ENCODE measurements at regions not wholly inside any gene's neighbourhood (a gene's known extent, or its start where the extent isn't known, plus 50 kb on each side); places are given as distances from the start of the nearest gene placed in this dataset.
A peak's percentile ranks its signal among the peaks of the same experiment; 100 is the strongest.

- Histone ChIP-seq H4K20me1 (replicated peaks; ENCODE audit: control insufficient read depth, extremely low read depth, insufficient read depth, low read length) (no peaks in the 10 kb centered on the region), H3K79me2 (ENCODE audit: control insufficient read depth, insufficient read depth, low read length) (no peaks in the 10 kb centered on the region), H3K9me1 (replicated peaks; ENCODE audit: control insufficient read depth, extremely low read depth, insufficient read depth, low read length) (no peaks in the 10 kb centered on the region), H3K9ac (replicated peaks; ENCODE audit: extremely low read depth, insufficient read depth, low read length) (no peak overlapping the region), H3K27me3 (ENCODE audit: control insufficient read depth in 2 of 2, insufficient read depth in 2 of 2, low read length in 2 of 2) (peaks cover 0 to 2% of the 10 kb centered on the region in 2 experiments), H2AFZ (ENCODE audit: low read depth, low read length) (no peak overlapping the region), H3K4me1 (ENCODE audit: control insufficient read depth, extremely low read depth, insufficient read depth, low read length) (no peaks in the 10 kb centered on the region), H3K9me3 (replicated peaks; ENCODE audit: control insufficient read depth, insufficient read depth, low read length) (no peaks in the 10 kb centered on the region), H3K4me2 (ENCODE audit: insufficient read depth, low read length) (no peak overlapping the region), H3K36me3 (ENCODE audit: control insufficient read depth in 2 of 2, extremely low read depth in 1 of 2, insufficient read depth in 2 of 2, low read length in 2 of 2) (no peaks in the 10 kb centered on the region), H3K4me3 (replicated peaks in 1 of 3; ENCODE audit: insufficient read depth in 1 of 3, low read depth in 1 of 3, low read length in 3 of 3) (no peak overlapping the region), H3K27ac (ENCODE audit: insufficient read depth, low read depth, low read length) (no peak overlapping the region)
- FAIRE-seq (no peak), DNase-seq (ENCODE audit: low read depth, low spot score) (no peak)
- TF ChIP-seq POLR2A (IDR thresholded peaks at IDR 0.05; ENCODE audit: low read depth, low read length): no peak
- TF ChIP-seq, protein P1, sequence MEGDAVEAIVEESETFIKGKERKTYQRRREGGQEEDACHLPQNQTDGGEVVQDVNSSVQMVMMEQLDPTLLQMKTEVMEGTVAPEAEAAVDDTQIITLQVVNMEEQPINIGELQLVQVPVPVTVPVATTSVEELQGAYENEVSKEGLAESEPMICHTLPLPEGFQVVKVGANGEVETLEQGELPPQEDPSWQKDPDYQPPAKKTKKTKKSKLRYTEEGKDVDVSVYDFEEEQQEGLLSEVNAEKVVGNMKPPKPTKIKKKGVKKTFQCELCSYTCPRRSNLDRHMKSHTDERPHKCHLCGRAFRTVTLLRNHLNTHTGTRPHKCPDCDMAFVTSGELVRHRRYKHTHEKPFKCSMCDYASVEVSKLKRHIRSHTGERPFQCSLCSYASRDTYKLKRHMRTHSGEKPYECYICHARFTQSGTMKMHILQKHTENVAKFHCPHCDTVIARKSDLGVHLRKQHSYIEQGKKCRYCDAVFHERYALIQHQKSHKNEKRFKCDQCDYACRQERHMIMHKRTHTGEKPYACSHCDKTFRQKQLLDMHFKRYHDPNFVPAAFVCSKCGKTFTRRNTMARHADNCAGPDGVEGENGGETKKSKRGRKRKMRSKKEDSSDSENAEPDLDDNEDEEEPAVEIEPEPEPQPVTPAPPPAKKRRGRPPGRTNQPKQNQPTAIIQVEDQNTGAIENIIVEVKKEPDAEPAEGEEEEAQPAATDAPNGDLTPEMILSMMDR (IDR thresholded peaks at IDR 0.05; ENCODE audit: extremely low read depth in 1 of 2, insufficient read depth in 1 of 2, low read depth in 1 of 2, low read length in 2 of 2): no peak
- TF ChIP-seq FOS (IDR thresholded peaks at IDR 0.05; ENCODE audit: borderline replicate concordance, insufficient read depth, low read length): peak; percentile 10
- CTCF ChIA-PET: interaction anchor here (0.8 kb wide), 1 partner anchor 14 kb away, joined by 4 read pairs; no protein-coding TSS in a partner anchor
- dilution Hi-C loops (cut with MboI; ENCODE audit: extremely low pct_ligation_motif_present, low sequenced_read_pairs): no loop called here
- no TSS peak for BruUV-seq (replicated peaks)
- POLR2A ChIA-PET: no interaction called here
- intact Hi-C loops (cut with micrococcal nuclease): no loop called here
Measured at GRCh38 chr4:119744580-119744979, 116.0 kb upstream of the PDE5A start.

DNA sequence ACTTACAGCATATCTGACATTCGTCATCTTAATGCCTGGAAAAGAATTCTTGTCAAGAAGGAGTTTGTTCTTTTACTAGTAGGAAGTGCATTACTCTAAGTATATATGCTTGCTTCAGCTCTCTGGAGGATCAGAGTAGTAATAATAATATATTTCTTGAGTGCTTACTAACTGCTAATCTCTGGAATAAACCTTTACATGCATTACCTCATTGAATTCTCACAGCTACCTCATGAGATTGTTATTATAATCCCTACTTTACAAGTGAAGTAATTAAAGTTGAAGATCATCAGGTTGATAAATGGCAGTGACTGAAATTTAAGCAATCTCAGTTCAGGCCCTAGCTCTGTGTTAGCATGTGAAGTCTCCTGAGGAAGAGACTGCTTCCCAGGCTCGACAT lies 115.0 kb upstream of the PDE5A start:
- H3K4me3 ChIP-seq (replicated peaks in 1 of 3; ENCODE audit: insufficient read depth in 1 of 3, low read depth in 1 of 3, low read length in 3 of 3): no peak overlapping the region
- H3K4me1 ChIP-seq (ENCODE audit: control insufficient read depth, extremely low read depth, insufficient read depth, low read length): no peaks in the 10 kb centered on the region
- no peak overlapping the region for H3K27ac ChIP-seq (ENCODE audit: insufficient read depth, low read depth, low read length)
- H3K36me3 ChIP-seq (ENCODE audit: control insufficient read depth in 2 of 2, extremely low read depth in 1 of 2, insufficient read depth in 2 of 2, low read length in 2 of 2): no peaks in the 10 kb centered on the region
- FAIRE-seq (no peak), DNase-seq (ENCODE audit: low read depth, low spot score) (no peak)
- H4K20me1 ChIP-seq (replicated peaks; ENCODE audit: control insufficient read depth, extremely low read depth, insufficient read depth, low read length): no peaks in the 10 kb centered on the region
- dilution Hi-C loops (cut with MboI; ENCODE audit: extremely low pct_ligation_motif_present, low sequenced_read_pairs): no loop called here
- H3K27me3 ChIP-seq (ENCODE audit: control insufficient read depth in 2 of 2, insufficient read depth in 2 of 2, low read length in 2 of 2): peaks cover 0 to 3% of the 10 kb centered on the region in 2 experiments
- TF ChIP-seq MAX (IDR thresholded peaks at IDR 0.05; ENCODE audit: insufficient read depth, insufficient read length): no peak
- TF ChIP-seq POLR2A (IDR thresholded peaks at IDR 0.05; ENCODE audit: low read depth, low read length): no peak
- no peak for TF ChIP-seq JUN (IDR thresholded peaks at IDR 0.05; ENCODE audit: borderline replicate concordance, insufficient read depth, insufficient read length, low read depth)
- TF ChIP-seq MYC (IDR thresholded peaks at IDR 0.05; ENCODE audit: low read depth, low read length): no peak
- no peak for TF ChIP-seq GATA2 (IDR thresholded peaks at IDR 0.05; ENCODE audit: insufficient read depth, insufficient read length, low read depth, low read length)
- TF ChIP-seq EZH2 (IDR thresholded peaks at IDR 0.05; ENCODE audit: borderline replicate concordance, low read depth, low read length, severe bottlenecking): no peak
- TF ChIP-seq POLR2AphosphoS5 (IDR thresholded peaks at IDR 0.05; ENCODE audit: insufficient read depth, low read depth, low read length): no peak
- TF ChIP-seq, protein P1 (IDR thresholded peaks at IDR 0.05; ENCODE audit: extremely low read depth in 1 of 2, insufficient read depth in 1 of 2, low read depth in 1 of 2, low read length in 2 of 2): no peak
- no peak for TF ChIP-seq FOS (IDR thresholded peaks at IDR 0.05; ENCODE audit: borderline replicate concordance, insufficient read depth, low read length)
- H3K9me1 ChIP-seq (replicated peaks; ENCODE audit: control insufficient read depth, extremely low read depth, insufficient read depth, low read length): no peaks in the 10 kb centered on the region
- POLR2A ChIA-PET: no interaction called here
- intact Hi-C loops (cut with micrococcal nuclease): no loop called here
- CTCF ChIA-PET: no interaction called here
- H2AFZ ChIP-seq (ENCODE audit: low read depth, low read length): no peak overlapping the region
- no peak overlapping the region for H3K9ac ChIP-seq (replicated peaks; ENCODE audit: extremely low read depth, insufficient read depth, low read length)
- no peak overlapping the region for H3K4me2 ChIP-seq (ENCODE audit: insufficient read depth, low read length)
- H3K9me3 ChIP-seq (replicated peaks; ENCODE audit: control insufficient read depth, insufficient read depth, low read length): no peaks in the 10 kb centered on the region
- H3K79me2 ChIP-seq (ENCODE audit: control insufficient read depth, insufficient read depth, low read length): no peaks in the 10 kb centered on the region
- no TSS peak for BruUV-seq (replicated peaks)
